WERI-Rb-1 (cell line): ENCODE measurements at regions not wholly inside any gene's neighbourhood (a gene's known extent, or its start where the extent isn't known, plus 50 kb on each side); places are given as distances from the start of the nearest gene placed in this dataset.

Experiments
- DNase-seq: peaks from one replicate; pipeline ENCODE4 v3.0.0-alpha.2; 2020
- H3K27ac ChIP-seq: fragments of 250-450 bp; sonication (Bioruptor Pico); 2 replicates; pipeline ENCODE4 v1.5.1; 2020; ENCODE audit warnings: mild to moderate bottlenecking, moderate library complexity
- H3K27me3 ChIP-seq: fragments of 250-450 bp; sonication (Bioruptor Pico); 2 replicates; pipeline ENCODE4 v1.5.1; 2021; ENCODE audit warnings: mild to moderate bottlenecking, low read depth, moderate library complexity; ENCODE audit not compliant: insufficient read depth, severe bottlenecking
- H3K36me3 ChIP-seq: fragments of 250-450 bp; sonication (Bioruptor Pico); 2 replicates; pipeline ENCODE4 v1.5.1; 2020; ENCODE audit warnings: mild to moderate bottlenecking, moderate library complexity
- H3K4me3 ChIP-seq: 2 replicates; pipeline ENCODE4 v1.5.1; 2011; ENCODE audit warnings: low read depth, mild to moderate bottlenecking, control low read depth, low read length
- H3K9me3 ChIP-seq: fragments of 250-450 bp; sonication (Bioruptor Pico); 2 replicates; pipeline ENCODE4 v1.5.1; 2021; ENCODE audit warnings: mild to moderate bottlenecking, moderate library complexity; ENCODE audit not compliant: severe bottlenecking
- CTCF ChIP-seq: IDR thresholded peaks from 2 replicates; pipeline ENCODE4 v1.5.1; 2011; ENCODE audit warnings: low read depth, mild to moderate bottlenecking, control low read depth, inconsistent platforms, low read length

GRCh38 chr5:135136546-135136945 is 102.5 kb upstream of the PITX1 start:
- Histone ChIP-seq H3K36me3 (no peaks in the 10 kb centered on the region), H3K9me3 (no peaks in the 10 kb centered on the region), H3K27me3 (no peaks in the 10 kb centered on the region), H3K27ac (no peak overlapping the region), H3K4me3 (no peak overlapping the region)
- TF ChIP-seq CTCF, result no peak
- no peak for DNase-seq

GRCh38 chr5:135135530-135136226 is 101.7 kb upstream of the PITX1 start:
- DNase-seq, result no peak
- no peak for TF ChIP-seq CTCF
- H3K4me3 ChIP-seq, result no peak overlapping the region
- H3K27ac ChIP-seq, result no peak overlapping the region
- no peaks in the 10 kb centered on the region for H3K9me3 ChIP-seq
- no peaks in the 10 kb centered on the region for H3K36me3 ChIP-seq
- H3K27me3 ChIP-seq, result no peaks in the 10 kb centered on the region

- DNase-seq, result no peak
- no peak for TF ChIP-seq CTCF
- H3K9me3 ChIP-seq, result no peaks in the 10 kb centered on the region
- H3K36me3 ChIP-seq, result no peaks in the 10 kb centered on the region
- H3K27me3 ChIP-seq, result no peaks in the 10 kb centered on the region
- no peak overlapping the region for H3K27ac ChIP-seq
- H3K4me3 ChIP-seq, result no peak overlapping the region
These were observed 100.8 kb upstream of the PITX1 start for GRCh38 chr5:135134691-135135381.

GRCh38 chr5:135133698-135134515 is 99.9 kb upstream of the PITX1 start:
- Histone ChIP-seq H3K4me3 (no peak overlapping the region), H3K27ac (no peak overlapping the region), H3K27me3 (no peaks in the 10 kb centered on the region), H3K36me3 (no peaks in the 10 kb centered on the region), H3K9me3 (no peaks in the 10 kb centered on the region)
- DNase-seq, result no peak
- TF ChIP-seq CTCF, result no peak

- no peaks in the 10 kb centered on the region for H3K27me3 ChIP-seq
- H3K9me3 ChIP-seq, result no peaks in the 10 kb centered on the region
- no peaks in the 10 kb centered on the region for H3K36me3 ChIP-seq
- TF ChIP-seq CTCF, result no peak
- no peak overlapping the region for H3K27ac ChIP-seq
- H3K4me3 ChIP-seq, result no peak overlapping the region
- DNase-seq, result no peak
These were observed 99.2 kb upstream of the PITX1 start for GRCh38 chr5:135133181-135133580.
